OCI-LY7 (cell line): ENCODE measurements at regions not wholly inside any gene's neighbourhood (a gene's known extent, or its start where the extent isn't known, plus 50 kb on each side); places are given as distances from the start of the nearest gene placed in this dataset.

Source experiments
- BruUV-seq: library from RNA; stranded (reverse); fragments of 400-500 nt; replicated peaks from 2 replicates; lab custom pipeline; 2021; lab: Mats Ljungman, UMichigan
- CTCF ChIA-PET: fragments of 300-600 bp; sonication (Branson Sonifier 250); formaldehyde crosslinking; loops from one replicate; lab custom pipeline; 2022; ENCODE audit warnings: antibody characterized with exemption; ENCODE audit not compliant: unreplicated experiment; lab: Charles Lee
- POLR2A ChIA-PET: fragments of 300-600 bp; sonication (Branson Sonifier 250); formaldehyde crosslinking; loops from one replicate; lab custom pipeline; 2022; ENCODE audit warnings: antibody characterized with exemption; lab: Charles Lee
- DNase-seq: peaks from one replicate; pipeline ENCODE4 v3.0.0-alpha.2; 2015; ENCODE audit warnings: low spot score
- H2AFZ ChIP-seq: fragments of 200-600 bp; sonication (generic), shearing (Covaris generic); 2 replicates; pipeline ENCODE4 v1.6.1; 2014; ENCODE audit warnings: mild to moderate bottlenecking, antibody characterized with exemption, low read length, moderate library complexity
- H3K27ac ChIP-seq: fragments of 200-600 bp; sonication (generic); 2 replicates; pipeline ENCODE4 v1.5.1; 2014; ENCODE audit warnings: mixed run types, low read depth, mild to moderate bottlenecking, moderate library complexity, low read length, inconsistent platforms; ENCODE audit not compliant: poor library complexity, severe bottlenecking
- H3K36me3 ChIP-seq: fragments of 200-600 bp; sonication (generic); 2 replicates; pipeline ENCODE4 v1.6.1; 2014; ENCODE audit warnings: mild to moderate bottlenecking, antibody characterized with exemption, low read length, moderate library complexity, mixed read lengths; ENCODE audit not compliant: insufficient read depth
- H3K4me1 ChIP-seq: fragments of 200-600 bp; sonication (generic); 2 replicates; pipeline ENCODE4 v1.5.1; 2014; ENCODE audit warnings: mild to moderate bottlenecking, low read length; ENCODE audit not compliant: insufficient read depth, poor library complexity, severe bottlenecking
- H3K4me2 ChIP-seq: fragments of 200-600 bp; sonication (generic); 2 replicates; pipeline ENCODE4 v1.6.1; 2014; ENCODE audit warnings: mild to moderate bottlenecking, low read length
- H3K4me3 ChIP-seq: fragments of 200-600 bp; sonication (generic); 2 replicates; pipeline ENCODE4 v1.5.1; 2014; ENCODE audit warnings: mild to moderate bottlenecking, low read depth, low read length; ENCODE audit not compliant: poor library complexity, severe bottlenecking
- H3K79me2 ChIP-seq: fragments of 200-600 bp; sonication (generic); 2 replicates; pipeline ENCODE4 v1.6.1; 2016; ENCODE audit warnings: low read depth, mild to moderate bottlenecking, low read length, moderate library complexity, mixed read lengths; ENCODE audit not compliant: insufficient read depth
- H3K9me2 ChIP-seq: fragments of 200-600 bp; sonication (generic); 2 replicates; pipeline ENCODE4 v1.6.1; 2016; ENCODE audit warnings: mild to moderate bottlenecking, low read length, mixed read lengths; ENCODE audit not compliant: insufficient read depth
- H3K9me3 ChIP-seq: fragments of 200-600 bp; sonication (generic); 2 replicates; pipeline ENCODE4 v1.6.1; 2014; ENCODE audit warnings: mild to moderate bottlenecking, mixed run types, low read length, mixed read lengths
- H4K20me1 ChIP-seq: fragments of 200-600 bp; sonication (generic); 2 replicates; pipeline ENCODE4 v1.6.1; 2014; ENCODE audit warnings: mild to moderate bottlenecking, antibody characterized with exemption, low read length, moderate library complexity, mixed read lengths; ENCODE audit not compliant: insufficient read depth
- CTCF ChIP-seq: fragments of 200-600 bp; sonication (generic); conservative IDR thresholded peaks from 2 replicates; pipeline ENCODE4 v1.5.1; 2014; ENCODE audit warnings: mild to moderate bottlenecking, antibody characterized with exemption, low read length, moderate library complexity, mixed read lengths
- EZH2phosphoT487 ChIP-seq: fragments of 200-600 bp; sonication (generic); IDR thresholded peaks from 2 replicates; pipeline ENCODE4 v1.6.1; 2018; ENCODE audit warnings: low read depth, borderline replicate concordance, mild to moderate bottlenecking, mixed run types, antibody characterized with exemption, low read length, moderate library complexity, mixed read lengths
- intact Hi-C: fragments of 100-400 bp; cut with micrococcal nuclease; formaldehyde crosslinking; loops from one replicate; pipeline ENCODE4 v1.10.0; 2022; ENCODE audit not compliant: unreplicated experiment

GRCh38 chr10:31625566-31625965, 303.1 kb downstream of the ARHGAP12 start:
- Histone ChIP-seq H3K4me1 (no peaks in the 10 kb centered on the region), H3K9me2 (no peaks in the 10 kb centered on the region), H4K20me1 (no peaks in the 10 kb centered on the region), H3K4me2 (no peak overlapping the region), H3K27ac (no peak overlapping the region), H3K4me3 (no peak overlapping the region), H3K9me3 (no peaks in the 10 kb centered on the region), H3K36me3 (no peaks in the 10 kb centered on the region), H3K79me2 (no peaks in the 10 kb centered on the region), H2AFZ (no peak overlapping the region)
- BruUV-seq: no TSS peak
- intact Hi-C loops: no loop called here
- POLR2A ChIA-PET: no interaction called here
- CTCF ChIA-PET: no interaction called here
- DNase-seq: no peak
- TF ChIP-seq CTCF (no peak), EZH2phosphoT487 (no peak)

GRCh38 chr10:31624611-31625010, 304.0 kb downstream of the ARHGAP12 start:
- POLR2A ChIA-PET: interaction anchor here (0.9 kb wide), 1 partner anchor 30 kb away, joined by 3 read pairs; no protein-coding TSS in a partner anchor
- Histone ChIP-seq H3K79me2 (no peaks in the 10 kb centered on the region), H3K4me1 (no peaks in the 10 kb centered on the region), H3K36me3 (no peaks in the 10 kb centered on the region), H3K9me3 (no peaks in the 10 kb centered on the region), H3K27ac (no peak overlapping the region), H2AFZ (no peak overlapping the region), H3K4me3 (no peak overlapping the region), H3K4me2 (no peak overlapping the region), H3K9me2 (no peaks in the 10 kb centered on the region), H4K20me1 (no peaks in the 10 kb centered on the region)
- BruUV-seq: no TSS peak
- intact Hi-C loops: no loop called here
- DNase-seq: no peak
- CTCF ChIA-PET: no interaction called here
- TF ChIP-seq CTCF (no peak), EZH2phosphoT487 (no peak)

GRCh38 chr10:31623947-31624346, 304.7 kb downstream of the ARHGAP12 start:
- no peaks in the 10 kb centered on the region for H3K9me3 ChIP-seq
- H3K27ac ChIP-seq: no peak overlapping the region
- H3K4me2 ChIP-seq: no peak overlapping the region
- TF ChIP-seq CTCF: no peak
- TF ChIP-seq EZH2phosphoT487: no peak
- POLR2A ChIA-PET: no interaction called here
- no peak overlapping the region for H3K4me3 ChIP-seq
- no TSS peak for BruUV-seq
- intact Hi-C loops: no loop called here
- H2AFZ ChIP-seq: no peak overlapping the region
- H3K36me3 ChIP-seq: no peaks in the 10 kb centered on the region
- CTCF ChIA-PET: no interaction called here
- DNase-seq: no peak
- no peaks in the 10 kb centered on the region for H3K79me2 ChIP-seq
- no peaks in the 10 kb centered on the region for H3K9me2 ChIP-seq
- no peaks in the 10 kb centered on the region for H3K4me1 ChIP-seq
- no peaks in the 10 kb centered on the region for H4K20me1 ChIP-seq
